HL-60 (cell line): ENCODE measurements at regions not wholly inside any gene's neighbourhood (a gene's known extent, or its start where the extent isn't known, plus 50 kb on each side); places are given as distances from the start of the nearest gene placed in this dataset.

Experiments
- POLR2AphosphoS5 ChIP-seq: IDR thresholded peaks from 2 replicates; pipeline ENCODE4 v1.6.1; 2012; ENCODE audit warnings: low read depth
- TF ChIP-seq, protein P1 (sequence below): IDR thresholded peaks from 2 replicates; pipeline ENCODE4 v1.6.1; 2012; ENCODE audit warnings: low read depth; ENCODE audit not compliant: insufficient replicate concordance
- TF ChIP-seq, protein P2 (sequence below): IDR thresholded peaks from one replicate; pipeline ENCODE4 v1.5.1; 2011; ENCODE audit warnings: low read length, control low read depth, inconsistent platforms; ENCODE audit not compliant: insufficient read depth

DNA sequence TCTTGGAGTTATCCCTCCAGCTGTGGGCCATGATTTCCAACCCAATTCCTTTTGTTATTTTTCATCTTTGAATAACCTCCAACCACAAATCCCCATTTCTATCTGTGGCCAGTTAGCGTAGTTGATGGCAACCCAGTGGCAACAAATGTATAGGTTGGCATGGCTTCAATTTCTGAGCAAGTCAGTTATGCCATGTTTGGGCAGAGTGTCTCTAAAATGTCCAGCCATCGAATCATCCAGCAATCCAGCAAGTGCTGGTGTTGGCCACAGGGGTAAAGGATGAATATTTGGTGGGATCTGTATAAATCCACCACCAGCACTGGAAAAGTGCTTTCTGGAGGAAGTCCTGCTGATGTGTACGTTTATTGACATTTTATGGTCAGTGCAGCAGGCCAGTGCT, 233.3 kb downstream of the MYLK4 start:
- TF ChIP-seq, protein P1, sequence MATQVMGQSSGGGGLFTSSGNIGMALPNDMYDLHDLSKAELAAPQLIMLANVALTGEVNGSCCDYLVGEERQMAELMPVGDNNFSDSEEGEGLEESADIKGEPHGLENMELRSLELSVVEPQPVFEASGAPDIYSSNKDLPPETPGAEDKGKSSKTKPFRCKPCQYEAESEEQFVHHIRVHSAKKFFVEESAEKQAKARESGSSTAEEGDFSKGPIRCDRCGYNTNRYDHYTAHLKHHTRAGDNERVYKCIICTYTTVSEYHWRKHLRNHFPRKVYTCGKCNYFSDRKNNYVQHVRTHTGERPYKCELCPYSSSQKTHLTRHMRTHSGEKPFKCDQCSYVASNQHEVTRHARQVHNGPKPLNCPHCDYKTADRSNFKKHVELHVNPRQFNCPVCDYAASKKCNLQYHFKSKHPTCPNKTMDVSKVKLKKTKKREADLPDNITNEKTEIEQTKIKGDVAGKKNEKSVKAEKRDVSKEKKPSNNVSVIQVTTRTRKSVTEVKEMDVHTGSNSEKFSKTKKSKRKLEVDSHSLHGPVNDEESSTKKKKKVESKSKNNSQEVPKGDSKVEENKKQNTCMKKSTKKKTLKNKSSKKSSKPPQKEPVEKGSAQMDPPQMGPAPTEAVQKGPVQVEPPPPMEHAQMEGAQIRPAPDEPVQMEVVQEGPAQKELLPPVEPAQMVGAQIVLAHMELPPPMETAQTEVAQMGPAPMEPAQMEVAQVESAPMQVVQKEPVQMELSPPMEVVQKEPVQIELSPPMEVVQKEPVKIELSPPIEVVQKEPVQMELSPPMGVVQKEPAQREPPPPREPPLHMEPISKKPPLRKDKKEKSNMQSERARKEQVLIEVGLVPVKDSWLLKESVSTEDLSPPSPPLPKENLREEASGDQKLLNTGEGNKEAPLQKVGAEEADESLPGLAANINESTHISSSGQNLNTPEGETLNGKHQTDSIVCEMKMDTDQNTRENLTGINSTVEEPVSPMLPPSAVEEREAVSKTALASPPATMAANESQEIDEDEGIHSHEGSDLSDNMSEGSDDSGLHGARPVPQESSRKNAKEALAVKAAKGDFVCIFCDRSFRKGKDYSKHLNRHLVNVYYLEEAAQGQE: no peak
- TF ChIP-seq, protein P2, sequence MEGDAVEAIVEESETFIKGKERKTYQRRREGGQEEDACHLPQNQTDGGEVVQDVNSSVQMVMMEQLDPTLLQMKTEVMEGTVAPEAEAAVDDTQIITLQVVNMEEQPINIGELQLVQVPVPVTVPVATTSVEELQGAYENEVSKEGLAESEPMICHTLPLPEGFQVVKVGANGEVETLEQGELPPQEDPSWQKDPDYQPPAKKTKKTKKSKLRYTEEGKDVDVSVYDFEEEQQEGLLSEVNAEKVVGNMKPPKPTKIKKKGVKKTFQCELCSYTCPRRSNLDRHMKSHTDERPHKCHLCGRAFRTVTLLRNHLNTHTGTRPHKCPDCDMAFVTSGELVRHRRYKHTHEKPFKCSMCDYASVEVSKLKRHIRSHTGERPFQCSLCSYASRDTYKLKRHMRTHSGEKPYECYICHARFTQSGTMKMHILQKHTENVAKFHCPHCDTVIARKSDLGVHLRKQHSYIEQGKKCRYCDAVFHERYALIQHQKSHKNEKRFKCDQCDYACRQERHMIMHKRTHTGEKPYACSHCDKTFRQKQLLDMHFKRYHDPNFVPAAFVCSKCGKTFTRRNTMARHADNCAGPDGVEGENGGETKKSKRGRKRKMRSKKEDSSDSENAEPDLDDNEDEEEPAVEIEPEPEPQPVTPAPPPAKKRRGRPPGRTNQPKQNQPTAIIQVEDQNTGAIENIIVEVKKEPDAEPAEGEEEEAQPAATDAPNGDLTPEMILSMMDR: no peak
- TF ChIP-seq POLR2AphosphoS5: no peak
